ENCODE measurements at regions not wholly inside any gene's neighbourhood (a gene's known extent, or its start where the extent isn't known, plus 50 kb on each side); places are given as distances from the start of the nearest gene placed in this dataset.
A peak's percentile ranks its signal among the peaks of the same experiment; 100 is the strongest.
"Not testable (repeated sequence)": the region's sequence is repeated elsewhere in the genome, so short reads cannot be mapped to it uniquely, and the experiment has no call there.

DNA sequence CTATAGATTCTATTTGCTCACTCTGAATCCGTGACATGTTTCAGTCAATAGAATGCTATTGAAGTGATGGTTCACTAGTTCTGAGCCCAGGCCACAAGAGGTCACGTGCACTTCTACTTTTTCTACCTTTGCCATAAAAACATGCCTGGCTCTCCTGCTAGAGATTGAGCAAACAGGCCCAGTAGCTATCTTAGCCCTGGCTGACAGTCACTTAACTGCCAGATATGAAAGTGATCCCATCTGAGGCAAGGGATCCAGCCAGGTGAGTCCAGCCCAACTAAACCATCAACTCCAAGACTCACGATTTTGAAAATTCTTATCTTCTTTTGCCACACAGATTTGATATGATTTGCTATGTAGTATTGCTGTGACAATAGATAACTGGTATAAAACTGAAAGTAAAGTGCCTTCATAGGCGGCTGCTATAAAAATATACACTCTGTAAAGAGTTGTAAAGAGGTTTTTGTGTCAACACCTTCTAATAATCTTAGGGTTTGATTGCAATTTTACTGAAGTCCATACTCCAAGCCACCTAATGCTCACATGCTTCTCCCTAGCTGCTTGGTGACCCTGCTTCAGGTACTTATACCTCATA, 937.7 kb upstream of the SOX9 start:
- no peak for DNase-seq

DNA sequence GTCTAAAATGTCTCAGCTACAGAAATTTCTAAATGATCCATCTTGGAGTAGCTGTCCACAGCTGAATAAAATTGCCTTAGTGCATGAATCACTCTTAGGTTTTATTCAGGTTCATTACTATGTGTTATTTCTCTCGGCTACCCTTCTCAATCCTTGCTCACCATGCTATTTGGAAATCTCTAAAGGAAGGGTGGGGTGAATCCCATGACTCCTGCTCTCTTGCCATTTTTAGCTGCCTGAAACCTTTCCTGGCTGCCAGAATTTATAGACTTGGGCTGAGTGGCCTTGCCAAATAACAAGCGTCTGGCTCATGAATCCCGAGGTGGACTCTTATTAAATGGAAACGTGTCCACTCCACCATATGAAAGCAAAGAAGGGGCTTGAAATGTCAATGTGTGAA, 936.1 kb upstream of the SOX9 start:
- DNase-seq, result no peak

DNA sequence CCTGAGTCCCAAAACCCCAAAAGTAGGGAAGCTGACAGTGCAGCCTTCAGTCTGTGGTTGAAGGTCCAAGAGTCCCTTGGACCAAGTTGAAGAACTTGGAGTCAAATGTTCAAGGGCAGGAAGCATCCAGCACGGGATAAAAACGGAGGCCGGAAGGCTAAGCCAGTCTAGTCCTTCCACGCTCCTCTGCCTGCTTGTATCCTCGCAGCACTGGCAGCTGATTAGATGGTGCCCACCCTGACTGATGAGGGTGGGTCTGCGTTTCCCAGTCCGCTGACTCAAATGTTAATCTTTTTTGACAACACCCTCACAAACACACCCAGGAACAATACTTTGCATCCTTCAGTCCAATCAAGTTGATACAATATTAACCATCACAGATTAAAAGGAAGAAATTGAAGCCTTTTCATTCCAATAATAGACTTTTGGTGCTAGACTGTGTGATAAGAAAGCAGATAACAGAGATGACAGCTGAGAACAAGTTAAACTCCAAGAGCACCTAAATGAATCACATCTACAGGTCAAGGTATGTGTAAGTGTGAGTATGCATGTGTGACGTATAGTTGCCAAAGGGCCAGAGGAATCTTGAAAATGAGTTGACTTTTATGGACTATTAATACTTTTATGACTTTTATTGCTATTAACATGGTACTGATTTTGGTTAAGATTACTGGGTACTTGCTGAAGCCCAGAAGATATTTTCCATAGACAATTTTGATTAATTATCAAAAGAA, 933.5 kb upstream of the SOX9 start:
- no peak for DNase-seq

DNA sequence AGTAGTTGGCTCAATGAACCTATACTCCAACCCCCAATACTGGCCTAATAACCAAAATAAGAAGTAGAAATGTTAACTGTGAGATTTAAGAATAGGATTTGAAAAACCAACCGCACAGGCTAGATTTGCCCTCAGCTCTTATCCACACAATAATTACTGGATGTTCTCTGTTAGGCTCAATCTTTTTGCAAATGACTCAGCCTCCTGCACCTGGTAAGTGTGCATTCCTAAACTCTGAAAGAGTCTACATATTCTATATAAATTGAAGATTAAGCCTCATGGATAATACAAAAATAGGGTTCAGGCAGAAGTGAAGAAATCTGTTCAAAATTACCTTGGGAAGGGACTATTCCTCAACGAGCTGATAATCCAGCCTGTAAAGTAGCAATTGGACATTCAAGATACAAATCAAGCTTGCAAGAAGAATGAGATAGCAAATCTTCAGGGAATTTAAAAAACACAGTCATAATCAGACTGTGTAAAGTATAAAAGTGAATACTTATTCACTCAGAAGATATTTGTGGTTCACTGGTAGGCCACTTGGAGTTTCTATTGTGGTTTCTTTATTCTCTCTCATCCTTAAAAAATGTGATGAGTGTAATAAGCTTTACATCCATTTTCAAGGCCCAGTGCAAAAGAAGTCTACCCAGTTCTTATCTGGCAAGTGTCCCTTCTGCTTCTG, 931.9 kb upstream of the SOX9 start:
- DNase-seq, result no peak

DNA sequence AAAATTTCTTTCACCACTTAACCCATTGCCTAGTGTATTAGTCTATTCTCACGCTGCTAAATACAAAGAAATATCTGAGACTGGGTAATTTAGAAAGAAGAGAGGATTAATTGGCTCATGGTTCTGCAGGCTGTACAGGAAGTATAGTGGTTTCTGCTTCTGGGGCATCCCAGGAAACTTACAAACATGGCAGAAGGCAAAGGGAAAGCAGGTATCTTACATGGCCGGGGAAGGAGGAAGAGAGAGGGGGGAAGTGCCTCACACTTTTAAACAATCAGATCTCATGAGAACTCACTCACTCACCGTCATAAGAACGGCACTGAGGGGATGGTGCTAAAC, 931.4 kb upstream of the SOX9 start:
- DNase-seq, result no peak

DNA sequence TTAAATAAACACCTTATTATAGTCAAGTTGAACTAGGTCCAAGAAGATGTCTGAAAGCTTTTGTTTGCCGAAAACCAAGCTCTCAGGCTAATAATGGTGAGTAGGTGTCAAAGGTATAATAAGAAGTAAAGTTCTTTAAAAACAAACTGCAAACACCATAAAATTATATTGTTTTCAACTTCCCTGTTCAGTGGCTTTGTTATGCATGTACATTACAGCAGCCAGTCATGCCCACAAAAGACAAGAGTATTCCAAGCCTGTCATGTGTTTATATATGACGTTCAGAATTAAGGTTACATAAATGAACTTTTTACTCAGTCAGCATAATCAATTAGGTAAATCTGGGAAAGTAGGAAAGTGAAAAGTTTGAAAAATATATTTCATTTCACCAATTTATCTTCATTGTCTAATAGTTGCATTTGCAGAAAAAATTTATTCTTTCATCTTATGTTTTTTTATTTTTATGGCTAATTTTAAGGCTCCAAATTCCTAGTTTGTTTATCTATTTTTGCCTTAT, 928.7 kb upstream of the SOX9 start:
- DNase-seq, result no peak

DNA sequence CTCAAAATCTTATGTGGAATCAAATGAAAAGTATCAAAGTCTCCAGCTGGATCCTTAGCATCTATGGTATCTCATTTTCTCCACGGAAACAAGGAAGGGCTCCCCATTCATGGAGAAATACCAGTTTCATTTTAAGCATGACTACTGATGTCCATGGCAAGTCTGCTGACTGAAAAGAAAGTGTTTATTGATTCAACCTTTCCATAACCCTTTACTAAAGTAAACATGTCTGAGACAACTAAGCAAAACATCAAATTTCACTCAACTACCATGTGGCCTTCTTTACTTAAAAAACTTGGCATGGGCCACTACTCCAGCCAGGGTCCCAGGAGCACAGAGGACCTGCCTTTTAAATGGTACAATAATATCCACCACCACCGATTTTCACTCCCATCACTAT, 928.0 kb upstream of the SOX9 start:
- no peak for DNase-seq

DNA sequence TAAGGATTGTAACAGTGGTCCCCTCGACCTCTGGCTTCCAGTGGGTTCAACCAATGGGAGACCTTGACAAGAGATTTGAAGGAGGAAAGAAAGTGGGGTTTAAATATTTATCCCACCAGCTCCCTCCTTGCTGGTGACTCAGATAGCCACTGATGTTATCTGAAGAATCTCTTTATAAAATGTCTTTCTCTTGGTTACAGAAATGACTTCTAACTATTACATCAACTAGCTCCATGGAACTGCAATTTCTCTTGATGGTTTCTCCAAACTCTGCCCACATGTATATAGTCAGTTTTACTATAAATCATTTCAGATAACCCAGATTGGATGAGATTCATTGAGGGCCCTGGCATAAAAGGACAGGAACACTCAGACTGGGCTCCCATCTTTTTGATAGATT, 920.2 kb upstream of the SOX9 start:
- DNase-seq, result no peak

DNA sequence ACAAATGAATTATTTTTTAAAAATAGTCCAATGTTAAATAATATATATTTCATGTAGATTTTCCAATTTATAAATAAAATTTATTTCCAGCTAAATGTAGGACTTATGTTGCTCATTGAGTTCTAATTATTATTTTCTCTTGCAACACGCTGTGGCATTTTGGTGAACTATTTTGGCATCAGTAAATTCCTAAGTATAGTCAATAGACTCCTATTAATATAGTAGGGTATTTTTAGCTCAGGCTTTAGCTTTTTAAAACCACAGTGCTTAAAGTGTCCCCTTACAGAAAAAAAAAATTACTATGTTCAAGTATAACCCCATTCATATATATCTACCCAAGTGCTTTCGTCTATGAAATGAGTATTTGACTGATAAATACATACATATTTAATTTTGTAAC, 919.2 kb upstream of the SOX9 start:
- no peak for DNase-seq

DNA sequence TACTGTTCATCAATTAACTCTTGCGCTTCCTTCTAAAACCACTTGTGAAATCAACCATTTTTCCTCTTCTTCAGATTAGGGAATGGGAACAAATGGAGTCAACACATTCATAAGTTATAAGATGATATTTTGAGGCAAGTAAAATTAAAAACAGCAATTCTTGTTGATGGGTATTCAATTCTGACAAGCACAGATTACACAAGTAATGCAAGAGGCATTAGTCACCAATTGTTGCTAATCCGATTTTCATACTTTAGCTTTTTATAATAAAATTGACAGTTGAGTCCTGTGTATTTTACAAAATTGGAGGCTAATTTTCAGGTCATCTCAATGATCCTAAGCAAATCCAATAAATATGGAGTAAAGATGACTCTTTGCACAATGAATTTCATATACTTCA, 918.4 kb upstream of the SOX9 start:
- no peak for DNase-seq

DNA sequence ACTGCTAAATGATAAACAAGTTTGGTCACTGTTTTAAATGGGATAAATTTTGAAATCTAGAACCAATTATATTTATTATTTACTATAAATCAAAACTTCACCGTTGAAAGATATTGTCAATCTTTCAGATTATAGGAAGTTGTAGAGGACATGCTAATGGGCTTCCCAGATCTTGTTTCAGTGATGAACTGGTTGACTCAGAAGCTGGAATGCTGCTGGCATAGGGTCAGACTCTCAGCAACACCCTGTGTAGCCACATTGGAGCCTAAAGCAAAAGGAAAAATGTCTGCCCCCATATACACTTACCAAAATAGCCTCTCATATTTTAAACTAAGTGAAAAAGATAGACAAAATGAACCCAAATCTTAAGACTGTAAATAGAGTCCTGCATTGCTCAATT, 916.9 kb upstream of the SOX9 start:
- DNase-seq, result no peak

DNA sequence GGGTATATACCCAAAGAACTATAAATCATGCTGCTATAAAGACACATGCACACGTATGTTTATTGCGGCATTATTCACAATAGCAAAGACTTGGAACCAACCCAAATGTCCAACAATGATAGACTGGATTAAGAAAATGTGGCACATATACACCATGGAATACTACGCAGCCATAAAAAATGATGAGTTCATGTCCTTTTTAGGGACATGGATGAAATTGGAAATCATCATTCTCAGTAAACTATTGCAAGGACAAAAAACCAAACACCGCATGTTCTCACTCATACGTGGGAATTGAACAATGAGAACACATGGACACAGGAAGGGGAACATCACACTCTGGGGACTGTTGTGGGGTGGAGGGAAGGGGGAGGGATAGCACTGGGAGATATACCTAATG, 914.9 kb upstream of the SOX9 start:
- not testable (repeated sequence) for DNase-seq

DNA sequence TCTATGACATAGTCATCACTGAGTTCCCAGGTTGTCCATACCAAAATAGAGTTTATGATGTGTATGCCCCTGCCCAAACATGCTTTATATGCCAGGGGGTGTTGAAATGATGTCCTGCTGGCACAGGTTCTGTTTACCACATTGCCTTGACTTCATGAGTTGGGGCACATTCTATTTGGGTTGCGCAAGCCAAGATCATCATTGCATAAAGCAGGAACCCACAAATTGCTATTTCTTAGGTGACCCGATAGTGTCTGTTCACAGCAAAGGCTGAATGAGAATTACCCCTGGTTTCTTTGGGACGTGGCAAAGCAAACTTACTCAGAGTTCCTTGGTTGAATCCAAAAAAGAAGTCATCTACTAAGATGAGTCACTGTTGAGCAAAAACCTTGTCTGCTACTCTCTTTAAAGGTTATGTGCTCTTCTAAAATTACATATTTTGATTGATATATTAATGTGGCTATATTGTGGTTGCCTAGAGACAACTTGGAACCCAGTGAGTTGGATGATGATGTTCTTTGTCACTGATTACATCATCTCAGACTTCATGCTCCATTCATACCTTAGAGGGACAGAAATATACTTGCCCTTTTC, 912.6 kb upstream of the SOX9 start:
- DNase-seq, result no peak

DNA sequence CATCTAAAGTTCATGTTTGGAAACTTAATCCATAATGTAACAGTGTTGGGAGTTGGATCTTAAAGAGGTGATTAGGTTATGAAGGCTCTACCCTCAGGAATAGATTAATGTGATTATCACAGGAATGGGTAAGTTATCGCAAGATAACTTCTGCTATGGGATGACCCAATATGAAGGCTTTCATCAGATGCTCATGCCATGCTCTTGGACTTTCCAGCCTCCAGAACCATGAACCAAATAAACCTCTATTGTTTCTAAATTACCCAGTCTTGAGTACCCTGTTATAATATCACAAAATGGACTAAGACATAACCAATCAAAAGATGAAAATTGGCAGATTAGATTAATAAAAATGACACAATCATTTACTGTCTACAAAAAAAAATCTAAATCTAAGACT, 906.9 kb upstream of the SOX9 start:
- DNase-seq, result no peak

DNA sequence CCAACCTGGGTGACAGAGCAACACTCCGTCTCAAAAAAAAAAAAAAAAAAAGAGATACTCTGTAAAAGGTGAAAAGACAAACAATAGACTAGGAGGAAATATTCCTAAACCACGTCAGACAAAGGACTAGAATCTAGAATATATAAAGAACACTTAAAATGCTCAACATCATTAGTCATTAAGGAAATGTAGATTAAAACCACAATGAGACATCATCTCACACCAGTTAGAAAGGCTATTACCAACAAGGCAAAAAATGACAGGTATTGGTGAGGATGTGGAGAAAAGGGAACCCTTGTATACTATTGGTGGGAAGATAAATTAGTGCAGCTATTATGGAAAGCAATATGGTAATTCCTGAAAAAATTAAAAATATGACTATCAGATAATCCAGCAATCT, 903.1 kb upstream of the SOX9 start:
- no peak for DNase-seq

DNA sequence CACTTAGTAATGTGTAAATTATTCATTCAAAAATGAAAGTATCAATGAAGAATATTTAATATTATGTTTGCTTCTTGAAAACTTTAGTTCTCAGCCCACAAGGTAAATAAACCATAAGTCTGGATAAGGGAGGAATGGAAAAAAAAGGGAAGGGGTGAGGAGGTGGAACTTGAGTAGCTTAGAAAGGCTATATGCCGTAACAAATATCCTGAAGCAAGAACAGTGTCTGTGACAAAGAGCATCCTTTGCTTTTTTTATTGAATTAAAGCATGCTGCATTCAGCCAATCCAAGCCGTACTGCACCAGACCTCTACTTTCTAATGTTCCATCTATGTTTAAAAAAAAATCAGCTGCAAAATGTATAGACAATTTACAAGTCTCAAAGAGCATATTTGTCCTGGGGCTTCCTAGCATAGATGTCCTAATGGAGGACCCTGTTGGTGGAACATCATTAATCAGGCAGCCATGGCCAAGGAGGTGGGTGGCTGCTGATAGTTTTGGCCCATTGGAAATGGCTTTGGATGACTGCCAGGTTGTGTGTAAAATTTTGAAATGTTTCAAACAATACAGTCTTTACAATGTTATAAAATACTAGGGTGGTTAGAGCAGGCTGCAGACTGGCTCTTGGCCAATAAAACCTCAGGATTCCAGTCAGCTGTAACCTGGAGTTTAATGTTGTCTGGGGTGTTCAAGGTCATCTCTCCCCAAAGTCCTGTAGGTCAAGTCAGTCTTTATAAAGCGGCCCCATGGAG, 895.8 kb upstream of the SOX9 start:
- no peak for DNase-seq

DNA sequence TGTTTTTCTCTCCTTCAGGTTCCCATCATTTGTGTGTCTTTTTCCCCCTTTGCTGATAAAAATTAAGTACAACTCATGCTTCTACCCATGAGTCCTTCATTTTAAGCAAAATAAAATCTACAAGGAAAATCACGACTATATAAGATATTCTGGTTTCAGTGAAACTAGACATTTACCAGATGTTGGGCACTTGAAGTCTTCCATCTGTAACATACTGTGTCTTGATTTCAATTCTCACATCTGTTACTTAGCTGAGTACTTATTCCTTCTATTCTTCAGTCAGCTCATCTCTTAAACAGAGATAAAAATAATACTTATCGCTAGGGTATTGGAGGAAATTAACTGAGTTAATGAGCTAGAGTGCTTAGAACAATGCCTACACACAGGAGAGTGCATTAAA, 893.0 kb upstream of the SOX9 start:
- no peak for DNase-seq

DNA sequence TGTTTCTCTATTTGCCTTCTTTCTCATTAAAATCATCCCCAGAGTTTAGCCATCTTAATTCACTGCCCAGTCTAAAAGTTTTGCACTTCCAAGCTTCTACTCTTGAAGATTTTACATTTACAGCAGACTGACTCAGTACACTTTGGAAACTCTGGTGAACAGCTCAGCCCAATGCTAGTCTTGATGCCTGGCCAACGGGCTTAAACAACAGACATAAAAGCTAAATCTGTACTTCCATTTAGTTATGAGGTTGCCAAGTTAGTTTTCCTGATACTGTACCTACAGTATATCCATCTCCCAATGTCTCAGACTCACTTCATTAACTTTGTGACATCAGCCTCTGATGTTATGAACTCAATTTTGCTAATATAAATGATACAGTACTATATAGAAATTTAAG, 891.8 kb upstream of the SOX9 start:
- no peak for DNase-seq

DNA sequence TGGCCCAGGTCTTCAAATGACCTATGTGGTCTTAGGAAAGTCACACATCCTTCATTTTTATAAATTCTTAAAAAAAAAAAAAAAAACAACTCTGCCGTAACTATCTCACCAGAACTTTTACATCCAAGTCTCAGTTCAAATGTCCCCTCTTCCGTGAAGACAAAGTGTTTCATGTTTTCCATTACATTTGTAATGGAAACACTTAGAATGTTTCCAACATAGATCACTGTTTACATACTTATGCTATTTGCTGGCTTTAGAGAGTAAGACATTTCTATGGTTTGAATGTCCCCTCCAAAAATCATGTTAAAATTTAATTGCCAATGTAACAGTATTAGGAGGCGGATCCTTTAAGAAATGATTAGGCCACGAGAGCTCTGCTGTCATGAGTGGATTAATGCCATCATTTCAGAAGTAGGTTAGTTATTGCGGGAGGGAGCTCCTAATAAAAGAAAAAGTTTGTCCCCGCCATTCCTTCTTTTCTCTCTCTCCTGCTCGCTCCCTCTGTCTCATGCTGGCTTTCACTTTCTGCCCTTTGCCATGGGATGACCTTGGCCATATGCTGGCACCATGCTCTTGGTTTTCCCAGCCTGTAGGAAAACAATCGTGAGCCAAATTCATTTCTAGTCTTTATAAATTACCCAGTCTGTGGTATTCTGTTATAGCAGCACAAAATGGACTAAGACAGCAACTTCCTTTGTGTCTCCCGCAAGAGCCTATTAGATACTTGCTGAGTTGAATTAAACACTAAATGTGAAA, 887.8 kb upstream of the SOX9 start:
- DNase-seq, result no peak

DNA sequence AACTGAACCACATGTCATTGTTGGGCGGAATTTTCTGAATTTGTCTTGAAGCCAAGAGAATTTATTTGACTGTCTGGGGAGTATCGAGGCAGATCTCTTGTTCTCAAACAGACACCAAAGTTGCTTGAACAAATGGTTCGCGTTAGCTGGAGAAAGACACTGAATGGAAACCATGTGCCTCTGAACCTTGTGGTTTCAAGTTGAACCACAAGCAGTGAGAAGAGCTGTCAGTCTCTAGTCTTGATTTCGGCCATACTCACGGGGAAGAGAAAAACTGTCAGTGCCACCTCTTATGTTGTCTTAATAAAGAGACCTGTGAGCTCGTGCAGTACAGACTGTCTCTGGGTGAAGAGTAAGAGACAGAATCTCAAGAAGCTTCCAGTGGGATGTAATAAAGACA, 886.5 kb upstream of the SOX9 start:
- no peak for DNase-seq

DNA sequence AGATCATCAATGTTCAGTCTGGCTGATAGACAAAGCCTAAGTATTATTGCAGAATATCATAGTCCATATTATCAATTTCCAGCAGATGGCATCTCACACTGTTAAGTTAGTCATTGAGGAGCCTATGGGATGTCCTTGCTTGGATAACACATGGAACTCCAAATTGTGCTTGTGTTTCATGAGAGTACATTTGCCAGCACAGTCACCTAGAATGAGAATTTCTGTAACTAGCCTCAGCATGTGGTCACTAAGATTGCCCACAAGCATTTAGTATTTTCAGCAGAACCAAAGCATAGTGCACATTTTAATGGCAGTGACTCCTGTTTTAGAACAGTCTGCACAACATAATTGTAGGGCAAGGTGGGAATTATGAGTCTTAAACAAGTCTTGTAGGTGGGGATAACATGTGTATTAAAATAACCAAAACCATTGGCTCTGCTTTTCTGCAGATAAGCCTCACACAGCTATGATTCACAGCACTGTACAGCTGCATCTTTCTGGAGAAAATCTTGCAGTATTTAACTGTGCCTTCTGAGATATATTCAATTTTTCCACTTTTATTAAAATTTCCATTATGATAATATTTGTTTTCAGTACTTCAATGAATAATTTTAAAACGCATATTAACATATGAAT, 882.8 kb upstream of the SOX9 start:
- peak; percentile 51 for DNase-seq

DNA sequence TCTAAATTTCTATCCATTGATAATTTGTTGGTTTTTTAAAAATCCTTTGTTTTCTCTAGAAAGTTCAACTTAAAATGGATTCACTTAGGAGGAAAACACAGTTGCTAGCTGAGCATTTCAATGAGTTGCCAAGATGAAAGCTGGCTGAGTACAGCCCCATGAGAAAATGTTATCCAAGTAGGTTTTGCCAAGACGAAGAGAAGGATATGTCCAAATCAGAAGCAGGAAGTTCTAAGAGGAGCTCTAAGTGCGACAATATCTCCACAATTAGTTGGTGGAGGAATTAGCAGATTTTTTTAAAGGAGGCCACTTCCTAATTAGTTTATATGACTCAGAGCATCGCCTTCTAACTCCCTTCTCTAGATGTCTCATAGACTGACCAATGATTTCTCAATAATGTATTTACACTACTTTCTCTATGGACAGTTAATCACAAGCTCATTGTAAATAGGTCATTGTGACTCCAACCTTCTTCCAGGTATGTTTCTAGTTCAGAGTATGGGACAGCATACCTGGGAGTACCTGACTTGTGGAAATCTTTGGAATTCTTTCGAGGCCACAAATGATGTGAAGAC, 873.3 kb upstream of the SOX9 start:
- DNase-seq, result no peak

All from NCI-H1436 treated with DMSO at 0.1 percent for 48 hours (cell line).